ENCODE measurements at regions not wholly inside any gene's neighbourhood (a gene's known extent, or its start where the extent isn't known, plus 50 kb on each side); places are given as distances from the start of the nearest gene placed in this dataset.

DNA sequence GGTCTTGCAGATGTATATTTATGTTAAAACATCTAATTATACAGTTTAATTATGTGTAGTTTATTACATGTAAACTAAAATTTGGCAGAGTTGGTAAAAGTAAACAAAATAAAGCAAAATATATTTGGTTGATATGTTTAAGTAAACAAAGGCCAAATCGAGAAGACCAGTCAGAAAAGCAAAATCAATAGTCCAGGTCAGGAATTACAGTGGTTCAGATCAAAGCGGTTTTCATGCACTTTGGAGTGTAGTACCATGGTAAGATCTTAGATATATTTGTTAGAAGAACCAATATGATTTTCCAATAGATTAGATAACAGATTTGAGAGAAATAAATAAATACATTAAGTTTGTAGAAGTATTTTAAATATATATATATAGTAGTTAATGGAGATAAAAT, 1421.6 kb upstream of the CDH8 start:
- TF ChIP-seq, protein P1, sequence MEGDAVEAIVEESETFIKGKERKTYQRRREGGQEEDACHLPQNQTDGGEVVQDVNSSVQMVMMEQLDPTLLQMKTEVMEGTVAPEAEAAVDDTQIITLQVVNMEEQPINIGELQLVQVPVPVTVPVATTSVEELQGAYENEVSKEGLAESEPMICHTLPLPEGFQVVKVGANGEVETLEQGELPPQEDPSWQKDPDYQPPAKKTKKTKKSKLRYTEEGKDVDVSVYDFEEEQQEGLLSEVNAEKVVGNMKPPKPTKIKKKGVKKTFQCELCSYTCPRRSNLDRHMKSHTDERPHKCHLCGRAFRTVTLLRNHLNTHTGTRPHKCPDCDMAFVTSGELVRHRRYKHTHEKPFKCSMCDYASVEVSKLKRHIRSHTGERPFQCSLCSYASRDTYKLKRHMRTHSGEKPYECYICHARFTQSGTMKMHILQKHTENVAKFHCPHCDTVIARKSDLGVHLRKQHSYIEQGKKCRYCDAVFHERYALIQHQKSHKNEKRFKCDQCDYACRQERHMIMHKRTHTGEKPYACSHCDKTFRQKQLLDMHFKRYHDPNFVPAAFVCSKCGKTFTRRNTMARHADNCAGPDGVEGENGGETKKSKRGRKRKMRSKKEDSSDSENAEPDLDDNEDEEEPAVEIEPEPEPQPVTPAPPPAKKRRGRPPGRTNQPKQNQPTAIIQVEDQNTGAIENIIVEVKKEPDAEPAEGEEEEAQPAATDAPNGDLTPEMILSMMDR (IDR thresholded peaks at IDR 0.05): no peak
- TF ChIP-seq POLR2A (IDR thresholded peaks at IDR 0.05): no peak
- TF ChIP-seq POLR2AphosphoS5 (IDR thresholded peaks at IDR 0.05; ENCODE audit: insufficient read depth in 1 of 2, low read depth in 1 of 2): no peak
- no peaks in the 10 kb centered on the region for H3K4me1 ChIP-seq
- no peak for DNase-seq (ENCODE audit: extremely low spot score in 2 of 2)
- no peaks in the 10 kb centered on the region for H3K27me3 ChIP-seq
- intact Hi-C loops (cut with DNase I): no loop called here
- H3K9me3 ChIP-seq: no peaks in the 10 kb centered on the region
- no peak overlapping the region for H3K4me3 ChIP-seq
- no peak overlapping the region for H3K27ac ChIP-seq
- no peaks in the 10 kb centered on the region for H3K36me3 ChIP-seq

DNA sequence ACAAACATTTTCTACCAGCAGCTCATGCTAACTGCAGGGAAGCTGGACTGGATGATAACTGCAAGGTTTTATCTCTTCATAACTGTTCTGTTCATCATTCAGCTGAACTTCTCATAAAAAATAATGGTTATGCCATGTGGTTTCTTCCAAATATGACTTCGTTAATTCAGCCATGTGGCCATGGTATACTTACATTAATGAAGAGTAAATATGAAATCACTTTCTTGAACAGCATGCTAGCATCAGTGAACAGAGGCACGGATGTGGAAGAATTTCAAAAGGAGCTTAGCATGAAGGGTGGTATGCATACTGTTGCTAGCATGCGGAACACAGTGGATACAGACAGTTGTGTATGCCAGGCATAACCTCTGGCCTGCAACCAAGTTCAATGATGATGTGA, 1417.0 kb upstream of the CDH8 start:
- intact Hi-C loops (cut with DNase I): no loop called here
- Histone ChIP-seq H3K4me1 (no peaks in the 10 kb centered on the region), H3K27me3 (no peaks in the 10 kb centered on the region), H3K9me3 (no peaks in the 10 kb centered on the region), H3K36me3 (no peaks in the 10 kb centered on the region), H3K4me3 (no peak overlapping the region), H3K27ac (no peak overlapping the region)
- TF ChIP-seq, protein P1 (IDR thresholded peaks at IDR 0.05): no peak
- DNase-seq (ENCODE audit: extremely low spot score in 2 of 2): no peak

DNA sequence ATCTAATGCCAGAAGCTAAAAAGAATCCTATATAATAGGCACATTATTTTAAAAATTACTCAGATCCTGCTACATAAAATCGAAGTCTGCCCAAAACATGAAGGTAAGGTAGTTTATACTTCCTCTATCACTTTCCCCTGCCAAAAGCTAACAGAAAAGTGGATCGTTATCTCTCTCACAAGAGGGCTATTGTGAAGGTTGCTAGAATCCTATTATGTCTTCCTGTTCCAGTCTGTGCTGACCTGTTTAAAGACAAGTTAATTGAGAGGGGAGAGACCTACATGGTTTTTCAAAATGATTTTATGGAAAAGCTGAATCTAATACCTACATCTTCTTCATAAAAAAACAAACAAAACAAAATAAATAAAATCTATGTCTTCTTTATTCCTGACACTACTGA, 1410.9 kb upstream of the CDH8 start:
- Histone ChIP-seq H3K27ac (no peak overlapping the region), H3K4me1 (no peaks in the 10 kb centered on the region), H3K27me3 (no peaks in the 10 kb centered on the region), H3K36me3 (no peaks in the 10 kb centered on the region), H3K9me3 (no peaks in the 10 kb centered on the region), H3K4me3 (no peak overlapping the region)
- intact Hi-C loops (cut with DNase I): no loop called here
- DNase-seq (ENCODE audit: extremely low spot score in 2 of 2): no peak
- TF ChIP-seq, protein P1 (IDR thresholded peaks at IDR 0.05): no peak
- no peak for TF ChIP-seq POLR2AphosphoS5 (IDR thresholded peaks at IDR 0.05; ENCODE audit: insufficient read depth in 1 of 2, low read depth in 1 of 2)
- TF ChIP-seq POLR2A (IDR thresholded peaks at IDR 0.05): no peak

DNA sequence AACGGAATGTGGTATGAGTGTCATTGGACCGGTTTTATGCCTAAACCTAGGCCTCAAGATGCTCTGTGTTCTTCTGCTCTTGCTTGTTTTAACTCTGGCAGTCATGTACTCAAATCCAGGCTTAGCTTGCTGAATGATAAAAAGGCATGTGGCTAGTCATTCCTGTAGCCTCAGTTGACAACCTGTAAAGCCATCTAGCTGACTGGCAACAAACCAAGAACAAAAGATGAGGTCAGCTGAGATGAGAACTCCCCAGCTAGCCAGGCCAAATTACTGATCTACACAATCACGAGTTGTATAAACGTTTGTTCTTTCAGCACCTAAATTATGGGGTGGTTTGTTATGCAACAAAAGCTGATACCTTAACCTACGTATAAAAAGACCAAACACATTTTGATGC, 1406.0 kb upstream of the CDH8 start:
- no peaks in the 10 kb centered on the region for H3K27me3 ChIP-seq
- TF ChIP-seq, protein P1 (IDR thresholded peaks at IDR 0.05): no peak
- TF ChIP-seq POLR2AphosphoS5 (IDR thresholded peaks at IDR 0.05; ENCODE audit: insufficient read depth in 1 of 2, low read depth in 1 of 2) (no peak), POLR2A (IDR thresholded peaks at IDR 0.05) (no peak)
- no peak overlapping the region for H3K27ac ChIP-seq
- H3K4me3 ChIP-seq: no peak overlapping the region
- DNase-seq (ENCODE audit: extremely low spot score in 2 of 2): no peak
- no peaks in the 10 kb centered on the region for H3K36me3 ChIP-seq
- intact Hi-C loops (cut with DNase I): no loop called here
- no peaks in the 10 kb centered on the region for H3K9me3 ChIP-seq
- no peaks in the 10 kb centered on the region for H3K4me1 ChIP-seq

DNA sequence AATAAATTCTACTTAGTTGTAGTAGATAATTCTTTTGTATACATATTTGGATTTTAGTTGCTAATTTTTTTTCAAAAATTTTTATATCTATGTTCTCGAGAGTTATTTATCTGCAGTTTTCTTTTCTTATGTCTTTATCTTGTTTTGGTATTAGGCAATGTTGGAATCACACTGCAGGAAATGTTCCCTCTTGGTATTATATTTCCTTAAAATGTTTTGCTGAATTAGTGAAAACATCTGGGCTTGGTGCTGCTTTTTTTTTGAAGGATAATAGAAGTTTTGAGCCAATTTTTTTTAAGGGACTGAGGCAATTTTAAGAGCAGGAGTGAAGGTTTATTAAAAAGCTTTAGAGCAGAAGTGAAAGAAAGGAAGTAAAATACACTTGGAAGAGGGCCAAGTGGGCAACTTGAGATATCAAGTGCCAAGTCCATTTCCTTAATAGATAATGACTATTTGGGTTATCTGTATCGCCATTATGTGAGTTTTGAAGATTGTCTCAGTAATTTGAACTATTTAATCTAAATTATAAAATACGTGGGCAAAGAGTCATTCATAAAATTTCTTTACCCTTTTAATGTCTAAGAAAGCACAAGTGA, 1390.1 kb upstream of the CDH8 start:
- no peak overlapping the region for H3K4me3 ChIP-seq
- no peak overlapping the region for H3K27ac ChIP-seq
- intact Hi-C loops (cut with DNase I): no loop called here
- TF ChIP-seq, protein P1 (IDR thresholded peaks at IDR 0.05): no peak
- no peak for TF ChIP-seq POLR2A (IDR thresholded peaks at IDR 0.05)
- no peak for TF ChIP-seq POLR2AphosphoS5 (IDR thresholded peaks at IDR 0.05; ENCODE audit: insufficient read depth in 1 of 2, low read depth in 1 of 2)
- DNase-seq (ENCODE audit: extremely low spot score in 2 of 2): no peak
- H3K4me1 ChIP-seq: no peaks in the 10 kb centered on the region
- no peaks in the 10 kb centered on the region for H3K27me3 ChIP-seq
- H3K36me3 ChIP-seq: no peaks in the 10 kb centered on the region
- H3K9me3 ChIP-seq: no peaks in the 10 kb centered on the region

Measured in vagina (tissue), 2 donors.